RCC 7860 (cell line): ENCODE measurements at regions not wholly inside any gene's neighbourhood (a gene's known extent, or its start where the extent isn't known, plus 50 kb on each side); places are given as distances from the start of the nearest gene placed in this dataset.
"Not testable (repeated sequence)": the region's sequence is repeated elsewhere in the genome, so short reads cannot be mapped to it uniquely, and the experiment has no call there.

Experiments used
- DNase-seq: peaks from one replicate; pipeline ENCODE4 v3.0.0-alpha.2; 2015; ENCODE audit warnings: low spot score
- FAIRE-seq: peaks from 2 replicates; lab custom pipeline; 2012; peaks lifted over from hg19 to GRCh38; lab: Jason Lieb, UNC

DNA sequence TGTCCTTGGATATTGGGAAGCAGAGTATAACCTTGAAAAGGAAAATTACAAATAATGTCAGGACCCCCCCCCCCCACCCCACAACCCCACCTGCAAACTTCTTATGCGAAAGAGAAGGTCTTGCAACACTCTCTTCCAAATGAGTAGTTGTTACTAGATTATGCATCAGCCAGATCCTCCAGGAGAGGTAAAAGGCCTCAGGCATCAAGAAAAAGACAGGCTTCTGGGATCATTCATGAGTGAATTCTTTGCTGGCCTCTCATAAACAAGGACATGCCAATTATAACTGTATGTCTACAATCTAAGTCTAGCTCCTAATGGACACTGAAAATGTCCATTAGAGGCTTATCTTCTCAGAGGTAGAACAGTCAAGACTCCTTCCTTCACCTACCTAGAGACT, 1443.3 kb downstream of the RAPGEF2 start:
- DNase-seq (no peak), FAIRE-seq (no peak)

DNA sequence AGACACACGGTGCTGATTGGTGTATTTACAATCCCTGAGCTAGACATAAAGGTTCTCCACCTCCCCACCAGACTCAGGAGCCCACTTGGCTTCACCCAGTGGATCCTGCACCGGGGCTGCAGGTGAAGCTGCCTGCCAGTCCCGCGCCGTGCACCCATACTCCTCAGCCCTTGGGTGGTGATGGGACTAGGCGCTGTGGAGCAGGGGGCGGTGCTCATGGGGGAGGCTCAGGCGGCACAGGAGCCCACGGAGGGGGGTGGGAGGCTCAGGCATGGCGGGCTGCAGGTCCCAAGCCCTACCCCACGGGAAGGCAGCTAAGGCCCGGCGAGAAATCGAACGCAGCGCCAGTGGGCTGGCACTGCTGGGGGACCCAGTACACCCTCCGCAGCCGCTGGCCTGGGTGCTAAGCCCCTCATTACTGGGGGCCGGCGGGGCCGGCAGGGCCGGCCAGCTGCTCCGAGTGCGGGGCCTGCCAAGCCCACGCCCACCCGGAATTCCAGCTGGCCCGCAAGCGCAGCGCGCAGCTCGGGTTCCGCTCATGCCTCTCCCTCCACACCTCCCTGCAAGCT, 1447.2 kb downstream of the RAPGEF2 start:
- not testable (repeated sequence) for DNase-seq, FAIRE-seq

DNA sequence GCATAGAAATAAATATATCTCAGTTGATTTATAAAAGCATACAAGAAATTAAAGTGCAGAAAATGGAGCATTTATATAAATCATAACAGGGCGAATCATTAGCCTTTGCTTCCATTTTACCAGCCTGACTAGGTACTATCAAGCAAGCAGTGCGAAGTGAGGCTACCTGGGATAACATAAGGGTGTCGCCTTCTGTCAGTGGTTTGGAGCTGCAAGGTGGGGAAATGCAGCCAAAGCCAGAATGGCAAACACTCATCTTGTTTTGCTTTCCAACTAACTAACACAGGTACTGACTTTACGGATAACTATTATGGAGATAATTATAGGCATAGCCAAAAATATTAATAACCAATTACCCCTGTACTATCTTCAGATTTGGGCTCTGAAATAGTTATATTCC, 1459.8 kb downstream of the RAPGEF2 start:
- DNase-seq (no peak), FAIRE-seq (no peak)

DNA sequence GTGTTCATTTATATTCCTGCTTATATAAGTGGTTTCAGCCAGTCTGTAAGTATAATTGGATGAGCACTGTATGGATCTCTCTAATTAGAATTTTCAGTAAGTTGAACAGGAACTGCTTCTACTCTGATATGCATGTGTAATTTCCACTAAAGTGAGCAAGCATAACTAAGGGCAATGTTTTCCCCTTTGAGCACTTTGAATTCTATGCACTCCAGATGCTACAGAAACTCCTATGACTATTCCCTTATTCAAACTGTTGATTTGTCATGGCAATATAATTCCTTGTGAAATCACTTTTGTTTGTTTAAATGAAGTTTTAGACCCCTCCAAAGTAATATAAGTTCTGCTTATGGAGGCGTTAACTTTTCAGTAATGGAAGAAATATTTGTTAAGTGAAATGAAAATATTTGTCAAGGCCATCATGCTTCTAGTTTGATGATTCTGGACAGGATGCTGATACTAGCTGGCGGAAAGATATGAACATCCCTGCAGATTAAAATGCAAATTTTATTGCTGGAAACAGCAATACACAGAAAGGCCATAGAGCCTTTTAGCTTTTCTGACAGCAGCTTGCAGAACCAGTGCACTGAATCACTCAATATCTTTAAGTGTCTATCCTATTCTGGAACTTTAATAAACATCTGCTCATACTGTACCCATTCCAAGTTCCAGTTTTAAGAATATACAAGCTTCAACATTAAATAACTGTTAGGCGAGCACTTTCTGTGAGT, 1460.8 kb downstream of the RAPGEF2 start:
- FAIRE-seq (no peak), DNase-seq (no peak)

DNA sequence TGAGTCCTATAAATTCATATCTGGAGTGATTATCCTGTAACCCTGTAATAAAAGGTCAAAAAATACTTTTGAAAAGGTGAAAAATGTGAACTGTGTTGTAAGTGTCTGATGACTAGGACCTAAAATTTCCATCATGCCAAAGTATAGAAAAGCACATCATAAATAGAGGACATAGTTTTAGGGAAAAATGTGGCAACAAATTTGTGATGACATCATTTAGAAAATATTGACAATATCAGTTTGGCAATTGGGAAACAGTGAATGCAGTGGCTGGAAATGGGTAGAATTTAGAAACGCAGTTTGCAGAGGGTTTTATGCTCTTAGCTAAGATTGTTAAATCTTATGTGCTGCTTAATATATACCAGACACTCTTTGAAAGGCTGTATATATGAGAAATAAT, 1464.8 kb downstream of the RAPGEF2 start:
- DNase-seq (no peak), FAIRE-seq (no peak)

DNA sequence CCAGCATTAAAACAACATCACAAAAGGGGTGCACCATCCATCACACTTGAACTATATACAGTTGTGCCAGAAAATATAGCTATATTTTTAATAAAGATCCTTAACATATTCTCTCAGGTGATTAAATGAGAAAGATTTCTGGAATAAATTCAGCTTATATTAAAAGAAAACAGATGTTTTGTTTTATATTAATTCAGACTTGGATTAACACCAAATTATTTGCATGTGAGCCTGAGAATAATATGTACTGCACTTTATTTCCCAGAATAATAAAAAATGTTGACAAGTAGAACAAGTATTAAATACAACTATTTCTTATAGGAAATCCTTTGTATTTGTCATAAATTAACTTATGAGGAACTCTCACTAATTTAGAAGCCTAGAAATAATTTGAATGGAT, 1467.4 kb downstream of the RAPGEF2 start:
- FAIRE-seq: no peak
- no peak for DNase-seq

DNA sequence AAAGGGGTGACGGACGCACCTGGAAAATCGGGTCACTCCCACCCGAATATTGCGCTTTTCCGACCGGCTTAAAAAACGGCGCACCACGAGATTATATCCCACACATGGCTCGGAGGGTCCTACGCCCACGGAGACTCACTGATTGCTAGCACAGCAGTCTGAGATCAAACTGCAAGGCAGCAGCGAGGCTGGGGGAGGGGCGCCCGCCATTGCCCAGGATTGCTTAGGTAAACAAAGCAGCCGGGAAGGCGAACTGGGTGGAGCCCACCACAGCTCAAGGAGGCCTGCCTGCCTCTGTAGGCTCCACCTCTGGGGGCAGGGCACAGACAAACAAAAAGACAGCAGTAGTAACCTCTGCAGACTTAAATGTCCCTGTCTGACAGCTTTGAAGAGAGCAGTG, 1471.4 kb downstream of the RAPGEF2 start:
- DNase-seq, FAIRE-seq: not testable (repeated sequence)

DNA sequence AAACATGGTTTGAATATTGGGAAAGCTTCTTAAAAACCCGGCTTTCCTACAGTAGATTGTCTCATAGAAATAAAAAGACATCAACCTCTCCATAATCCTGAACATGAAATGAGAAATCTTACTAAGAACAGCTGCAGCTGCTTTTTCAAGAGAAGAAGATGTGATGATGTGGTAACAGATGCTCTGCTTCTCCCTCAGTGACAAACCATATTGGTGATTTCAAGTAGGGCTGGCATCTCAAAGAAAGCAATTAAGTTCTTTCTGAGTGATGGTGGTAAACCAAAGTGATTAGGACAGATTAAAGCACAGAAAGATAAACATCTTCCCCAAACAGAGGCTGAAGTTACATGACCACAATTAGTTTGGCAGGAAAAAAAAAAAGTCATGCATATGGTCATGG, 1477.7 kb downstream of the RAPGEF2 start:
- no peak for DNase-seq
- no peak for FAIRE-seq

DNA sequence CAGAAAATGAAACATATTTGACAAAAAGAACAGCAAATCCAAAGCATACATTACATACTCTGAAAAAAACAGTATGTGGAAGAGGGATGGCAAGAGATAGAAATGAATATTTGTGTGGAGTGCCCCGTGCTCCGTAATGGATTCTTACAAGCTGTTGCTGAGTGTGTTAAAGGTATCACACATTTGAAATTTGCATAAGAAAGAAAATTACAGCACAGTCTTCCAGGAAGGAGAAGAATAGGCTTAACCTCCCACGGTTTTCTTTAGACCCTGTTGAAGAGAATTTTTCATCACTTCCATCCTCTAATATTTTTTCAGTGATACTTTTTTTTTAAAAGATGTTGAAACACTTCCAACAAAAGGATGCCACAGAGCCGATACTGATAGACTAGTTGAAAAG, 1489.4 kb downstream of the RAPGEF2 start:
- FAIRE-seq (no peak), DNase-seq (no peak)

DNA sequence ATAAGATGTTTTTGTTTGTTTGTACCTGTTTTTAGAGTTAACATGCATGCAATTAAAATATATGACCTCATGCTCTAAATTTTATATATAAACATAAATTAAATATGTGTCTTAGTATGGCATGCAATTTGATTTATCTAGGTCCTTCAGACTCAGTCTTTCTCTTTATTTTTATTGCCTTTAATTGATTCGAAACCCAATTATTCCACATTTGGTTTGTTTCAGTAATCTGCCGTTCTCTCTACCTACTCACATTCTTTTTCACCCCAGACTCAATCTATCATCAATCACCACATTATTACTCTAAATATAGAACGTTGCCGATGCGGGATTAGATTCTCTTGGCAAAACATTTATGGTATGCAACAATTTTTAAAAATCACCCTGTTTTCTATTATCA, 1492.8 kb downstream of the RAPGEF2 start:
- no peak for DNase-seq
- no peak for FAIRE-seq

DNA sequence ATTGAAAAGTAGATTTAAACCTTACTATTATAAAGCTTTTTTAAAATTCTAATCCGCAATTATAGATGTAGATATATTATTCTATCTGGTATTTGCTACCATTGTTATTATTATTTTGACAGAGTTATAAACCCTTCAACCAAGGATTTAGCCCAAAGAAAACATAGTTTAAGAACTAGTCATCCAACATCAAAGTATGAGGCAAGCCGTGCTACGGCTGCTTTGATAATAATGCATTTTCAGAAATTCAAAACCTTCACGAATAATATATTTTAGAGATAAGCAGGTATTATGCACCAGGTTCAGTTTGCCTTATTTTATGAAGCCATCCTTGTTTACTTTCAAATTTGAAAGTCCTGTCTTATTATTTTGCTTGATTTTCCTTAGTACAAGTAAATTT, 1501.7 kb downstream of the RAPGEF2 start:
- no peak for DNase-seq
- FAIRE-seq: no peak

DNA sequence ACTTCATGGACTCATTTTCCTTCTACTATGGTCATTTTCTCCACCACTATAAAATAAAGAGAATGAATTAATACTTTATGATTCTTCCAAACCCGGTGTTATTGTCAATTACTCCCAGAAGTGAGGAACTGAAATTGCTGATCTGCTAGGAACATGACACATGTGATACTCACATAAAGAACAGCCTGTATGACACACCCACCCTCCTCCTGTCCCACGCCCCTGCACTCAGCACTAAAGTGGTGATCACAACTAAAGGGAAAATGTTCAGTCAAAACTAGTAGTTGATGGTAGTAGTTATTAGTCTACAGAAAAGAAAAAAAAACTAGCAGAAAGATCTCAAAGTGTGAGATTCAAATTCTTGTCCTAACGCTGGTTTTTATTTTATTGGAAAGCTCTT, 1508.3 kb downstream of the RAPGEF2 start:
- no peak for FAIRE-seq
- DNase-seq: no peak

DNA sequence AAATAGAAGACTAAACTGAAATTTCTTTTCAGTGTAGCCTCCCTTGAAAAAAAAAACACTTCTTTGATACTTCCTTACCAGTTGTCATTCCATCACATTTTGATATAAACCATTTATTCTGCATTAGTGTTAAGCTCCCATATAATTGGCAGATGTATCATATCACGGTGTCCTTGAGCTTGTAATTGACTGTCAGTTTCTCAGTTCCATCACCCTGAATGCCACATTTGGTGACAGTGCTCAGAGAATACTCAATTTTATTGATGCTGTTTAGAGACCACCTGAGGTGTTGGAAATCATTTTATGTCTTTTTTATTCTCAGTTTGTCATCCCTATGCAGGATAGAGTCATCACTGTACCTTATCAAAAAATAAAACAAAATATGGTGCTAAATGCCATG, 1528.2 kb downstream of the RAPGEF2 start:
- DNase-seq: no peak
- no peak for FAIRE-seq

DNA sequence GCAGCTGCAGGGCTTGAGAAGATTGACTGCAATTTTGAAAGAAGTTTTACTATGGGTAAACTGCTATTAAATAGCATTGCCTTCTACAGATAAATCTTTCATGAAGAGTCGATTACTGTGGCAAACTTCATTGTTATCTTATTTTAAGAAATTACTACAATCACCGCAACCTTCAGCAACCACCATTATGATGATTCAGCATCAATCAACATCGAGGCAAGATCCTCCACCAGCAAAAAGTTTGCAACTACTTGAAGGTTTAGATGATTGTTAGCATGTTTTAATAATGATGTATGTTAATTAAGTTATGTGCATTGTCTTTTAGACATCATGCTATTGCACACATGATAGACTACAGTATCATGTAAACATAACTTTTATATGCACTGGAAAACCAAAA, 1511.0 kb downstream of the FSTL5 start:
- DNase-seq (no peak), FAIRE-seq (no peak)

DNA sequence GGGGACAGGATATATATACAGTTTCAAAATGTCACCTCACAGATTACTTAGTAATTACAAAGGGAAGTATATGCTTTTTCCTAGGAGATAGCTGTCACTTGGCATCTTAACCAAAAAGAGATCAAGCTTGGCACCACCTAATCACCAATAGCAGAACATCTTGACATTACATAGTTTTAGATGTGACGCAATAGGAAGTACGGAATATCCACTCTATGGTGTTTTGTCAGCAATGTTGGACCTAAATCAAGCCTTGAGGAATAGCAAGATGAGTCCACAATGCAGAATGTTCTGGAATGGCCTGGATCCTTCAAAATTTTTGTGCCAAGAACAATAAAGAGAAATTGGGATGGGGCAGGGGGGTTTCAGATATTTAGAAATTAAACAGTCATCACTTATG, 1488.2 kb downstream of the FSTL5 start:
- no peak for DNase-seq
- FAIRE-seq: no peak

DNA sequence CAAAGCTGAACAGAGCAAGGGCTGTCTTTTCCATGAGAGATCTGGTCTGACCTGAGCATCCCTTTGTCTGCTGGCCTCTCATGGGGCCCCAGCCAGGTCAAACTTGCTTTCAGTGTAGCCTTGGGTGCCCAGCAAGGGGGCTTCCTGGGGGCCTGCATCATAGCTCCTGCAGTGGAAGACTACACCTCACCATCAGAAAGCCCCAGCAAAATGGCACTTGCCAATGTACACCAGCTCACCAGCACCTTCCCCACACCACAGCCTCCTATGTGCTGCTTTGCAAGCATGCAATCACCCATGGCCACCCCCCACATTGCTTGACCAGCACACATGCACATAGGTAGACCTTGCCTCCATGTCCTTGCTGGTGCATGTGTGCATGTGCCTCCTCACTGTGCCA, 1478.1 kb downstream of the FSTL5 start:
- FAIRE-seq: no peak
- no peak for DNase-seq

DNA sequence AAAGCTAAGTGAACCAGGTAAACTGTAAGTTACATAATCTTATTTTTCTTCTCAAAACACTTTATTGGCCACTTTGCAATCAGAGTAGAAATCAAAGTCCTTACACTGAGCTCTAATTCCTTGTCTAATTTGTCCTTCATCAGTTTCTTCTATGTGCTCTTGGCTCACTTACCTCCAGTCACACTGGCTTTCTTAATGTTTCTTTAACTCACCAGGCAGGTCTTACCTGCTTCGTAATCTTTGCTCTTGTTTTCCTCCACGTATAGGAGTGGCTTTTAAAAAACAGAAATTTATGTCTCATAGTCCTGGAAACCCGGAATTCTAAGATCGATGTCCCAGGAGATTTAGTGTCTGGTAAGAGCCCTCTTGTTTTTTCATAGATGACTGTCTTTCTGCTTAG, 1462.1 kb downstream of the FSTL5 start:
- no peak for FAIRE-seq
- no peak for DNase-seq

DNA sequence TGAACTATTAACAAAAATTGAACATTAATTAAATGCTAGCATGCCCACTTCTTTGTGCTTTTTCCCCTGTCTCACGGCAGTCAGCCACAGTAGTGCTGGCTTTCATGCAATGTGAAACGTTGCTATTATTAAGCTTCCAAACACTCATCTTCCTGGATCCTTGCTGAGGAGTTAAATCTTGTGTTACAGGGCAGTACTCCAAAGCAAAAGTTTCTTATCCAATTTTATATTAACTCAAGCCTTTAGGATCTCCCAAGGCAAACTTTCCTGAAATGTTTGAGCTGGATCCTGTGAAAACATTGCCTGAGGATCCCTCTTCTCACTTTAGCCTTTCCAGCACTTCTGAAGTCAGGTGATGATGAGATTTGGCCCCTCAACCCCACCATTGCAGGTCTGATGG, 1454.8 kb downstream of the FSTL5 start:
- DNase-seq (no peak), FAIRE-seq (no peak)

DNA sequence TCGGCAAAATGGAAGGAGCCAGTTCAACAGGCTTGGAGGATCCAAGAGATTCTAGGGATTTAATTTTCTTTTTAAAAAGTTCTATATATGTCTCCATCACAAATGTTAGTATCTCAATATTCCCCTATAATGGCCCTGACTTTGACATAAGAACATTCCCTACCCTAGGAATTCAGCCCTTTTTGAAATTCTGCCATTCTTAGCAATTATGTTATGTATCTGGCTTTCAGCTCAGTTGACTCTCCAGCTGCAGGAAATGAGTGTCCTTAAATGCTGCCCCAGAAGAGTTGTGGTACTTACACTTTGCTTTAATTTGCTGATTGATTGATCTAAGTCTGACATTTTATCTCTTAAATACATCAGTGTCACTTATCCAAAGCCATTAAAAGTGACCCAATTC, 1454.3 kb downstream of the FSTL5 start:
- DNase-seq (no peak), FAIRE-seq (no peak)

DNA sequence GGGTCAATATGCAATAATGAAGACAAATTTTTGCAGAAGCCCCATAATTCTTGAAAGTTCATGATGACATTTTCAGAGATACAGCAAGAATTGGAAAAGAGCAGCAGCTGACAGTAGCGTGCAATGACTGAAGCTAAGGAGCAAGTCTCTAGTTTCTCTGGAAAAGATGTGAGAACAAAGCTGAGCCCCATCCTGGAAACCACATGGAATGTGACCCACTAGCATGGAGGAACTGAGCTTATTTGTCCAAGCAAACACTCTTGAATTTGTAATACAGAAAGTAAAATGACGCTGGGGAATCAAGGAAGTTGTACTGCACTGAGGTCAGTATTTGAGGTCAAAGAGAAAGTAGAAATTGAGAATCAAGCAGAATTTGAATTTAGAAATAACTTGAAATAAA, 1447.2 kb downstream of the FSTL5 start:
- DNase-seq (no peak), FAIRE-seq (no peak)

DNA sequence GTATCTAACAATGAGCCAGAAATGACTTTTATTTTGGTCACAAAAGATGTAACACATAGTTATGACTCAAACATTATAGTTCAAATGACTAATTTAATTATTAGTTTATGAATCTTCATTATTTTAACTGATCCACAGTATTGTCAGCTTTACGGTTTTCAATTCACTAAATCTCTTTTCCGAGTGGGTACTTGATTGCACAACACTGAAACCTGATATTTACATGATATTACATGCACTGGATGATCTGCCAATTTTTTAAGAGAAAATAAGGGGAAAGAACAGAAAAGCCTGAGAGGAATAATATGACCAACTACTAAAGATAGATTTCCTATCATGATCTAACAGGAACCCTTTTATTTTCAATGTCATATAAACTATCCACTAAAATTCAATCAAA, 1446.0 kb downstream of the FSTL5 start:
- FAIRE-seq (no peak), DNase-seq (no peak)

DNA sequence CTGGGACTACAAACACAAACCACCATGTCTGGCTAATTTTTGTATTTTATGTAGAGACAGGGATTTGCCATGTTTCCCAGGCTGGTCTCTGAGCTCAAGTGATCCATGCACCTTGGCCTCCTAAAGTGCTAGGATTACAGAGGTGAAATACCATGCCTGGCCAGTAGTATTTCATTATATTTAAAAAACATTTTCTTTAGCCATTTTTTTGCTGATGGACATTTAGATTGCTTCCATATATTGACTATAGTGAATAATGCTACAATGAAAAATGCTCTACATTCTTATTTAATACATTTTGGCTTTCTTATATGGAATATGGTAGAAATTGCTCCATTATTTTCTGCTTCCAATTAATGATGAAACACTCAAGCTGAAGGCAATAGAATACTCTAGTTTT, 1439.7 kb downstream of the FSTL5 start:
- FAIRE-seq (no peak), DNase-seq (no peak)

DNA sequence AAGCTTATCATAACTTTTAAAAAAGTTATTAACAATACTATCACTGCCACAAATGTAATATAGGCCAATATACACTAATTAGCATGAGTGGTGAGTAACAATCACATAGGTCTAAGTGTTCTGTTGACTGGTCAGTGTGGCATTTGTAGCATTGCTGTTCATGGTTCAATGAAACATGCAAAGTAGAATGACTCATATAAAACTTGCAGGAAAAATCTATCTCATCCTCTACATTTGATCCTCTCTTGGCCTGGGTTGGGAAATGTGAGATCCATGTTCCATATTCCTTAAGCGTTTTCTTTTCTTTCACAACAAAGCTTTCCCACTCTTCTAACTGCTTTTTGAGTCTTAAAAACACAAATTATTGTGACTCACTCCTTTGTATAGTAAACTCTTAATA, 1418.7 kb downstream of the FSTL5 start:
- DNase-seq (no peak), FAIRE-seq (no peak)
